Transverse colon (tissue), 3 donors: ENCODE measurements at regions not wholly inside any gene's neighbourhood (a gene's known extent, or its start where the extent isn't known, plus 50 kb on each side); places are given as distances from the start of the nearest gene placed in this dataset.

Source experiments
- POLR2A ChIP-seq: fragments of 450-650 bp; IDR thresholded peaks from one replicate; pipeline ENCODE4 v1.6.1; 2016; ENCODE audit warnings: antibody characterized with exemption, mild to moderate bottlenecking, moderate library complexity
- TF ChIP-seq, protein P1 (sequence below), 5 experiments: fragments of 200-600 bp in 3 of 5; fragments of 450-650 bp in 2 of 5; sonication (generic) in 3 of 5; IDR thresholded peaks; 1 replicate in 2 of 5; 2 replicates in 3 of 5; pipeline ENCODE4 v1.5.1; 2016 to 2017; ENCODE audit warnings: antibody characterized with exemption in 5 of 5, inconsistent platforms in 3 of 5, mild to moderate bottlenecking in 2 of 5, moderate library complexity in 1 of 5

DNA sequence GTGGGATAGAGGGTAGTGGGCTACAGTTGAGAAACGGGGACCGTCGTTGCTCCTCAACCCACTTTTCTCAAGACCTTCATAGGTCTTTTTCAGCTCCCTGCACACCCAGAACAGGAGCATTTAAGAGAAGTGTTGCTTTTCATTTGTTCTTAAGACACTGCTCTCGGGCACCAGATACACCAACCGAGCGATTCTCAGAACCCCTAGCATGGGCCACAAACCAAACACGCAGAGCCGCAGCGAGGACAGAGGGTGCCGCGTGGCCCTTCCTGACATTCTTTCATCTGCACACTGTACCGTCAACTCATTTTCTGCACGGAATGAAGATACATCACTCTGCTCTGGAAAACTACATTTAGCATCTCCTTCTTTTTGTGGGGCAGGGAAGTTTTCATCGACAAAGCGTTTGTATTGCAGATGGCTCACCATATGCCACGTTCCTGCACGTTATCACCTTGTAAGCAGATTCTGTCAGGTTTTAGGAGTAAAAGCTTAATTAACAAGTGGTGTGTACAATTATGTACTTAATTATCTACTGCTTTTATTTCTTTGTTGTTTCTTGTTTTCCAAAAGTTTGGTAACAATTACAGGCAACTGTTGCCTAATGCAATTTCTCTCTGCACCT, 70.4 kb upstream of the MLN start:
- TF ChIP-seq, protein P1, sequence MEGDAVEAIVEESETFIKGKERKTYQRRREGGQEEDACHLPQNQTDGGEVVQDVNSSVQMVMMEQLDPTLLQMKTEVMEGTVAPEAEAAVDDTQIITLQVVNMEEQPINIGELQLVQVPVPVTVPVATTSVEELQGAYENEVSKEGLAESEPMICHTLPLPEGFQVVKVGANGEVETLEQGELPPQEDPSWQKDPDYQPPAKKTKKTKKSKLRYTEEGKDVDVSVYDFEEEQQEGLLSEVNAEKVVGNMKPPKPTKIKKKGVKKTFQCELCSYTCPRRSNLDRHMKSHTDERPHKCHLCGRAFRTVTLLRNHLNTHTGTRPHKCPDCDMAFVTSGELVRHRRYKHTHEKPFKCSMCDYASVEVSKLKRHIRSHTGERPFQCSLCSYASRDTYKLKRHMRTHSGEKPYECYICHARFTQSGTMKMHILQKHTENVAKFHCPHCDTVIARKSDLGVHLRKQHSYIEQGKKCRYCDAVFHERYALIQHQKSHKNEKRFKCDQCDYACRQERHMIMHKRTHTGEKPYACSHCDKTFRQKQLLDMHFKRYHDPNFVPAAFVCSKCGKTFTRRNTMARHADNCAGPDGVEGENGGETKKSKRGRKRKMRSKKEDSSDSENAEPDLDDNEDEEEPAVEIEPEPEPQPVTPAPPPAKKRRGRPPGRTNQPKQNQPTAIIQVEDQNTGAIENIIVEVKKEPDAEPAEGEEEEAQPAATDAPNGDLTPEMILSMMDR (IDR thresholded peaks at IDR 0.05): no peak
- TF ChIP-seq POLR2A: no peak
